Thyroid gland (tissue), 4 donors: ENCODE measurements at regions not wholly inside any gene's neighbourhood (a gene's known extent, or its start where the extent isn't known, plus 50 kb on each side); places are given as distances from the start of the nearest gene placed in this dataset.

ENCODE experiments used
- CTCF ChIP-seq, 6 experiments: fragments of 200-600 bp in 3 of 6; fragments of 450-650 bp in 3 of 6; sonication (generic) in 3 of 6; IDR thresholded peaks; one replicate each; pipeline ENCODE4 v1.5.1; 2016 to 2019; ENCODE audit warnings: antibody characterized with exemption in 6 of 6, mild to moderate bottlenecking in 2 of 6, inconsistent platforms in 1 of 6, moderate library complexity in 1 of 6
- POLR2A ChIP-seq, 2 donors: fragments of 450-650 bp; IDR thresholded peaks; one replicate each; pipeline ENCODE4 v1.6.1; 2017; ENCODE audit warnings: antibody characterized with exemption in 2 of 2, mild to moderate bottlenecking in 2 of 2, moderate library complexity in 1 of 2

DNA sequence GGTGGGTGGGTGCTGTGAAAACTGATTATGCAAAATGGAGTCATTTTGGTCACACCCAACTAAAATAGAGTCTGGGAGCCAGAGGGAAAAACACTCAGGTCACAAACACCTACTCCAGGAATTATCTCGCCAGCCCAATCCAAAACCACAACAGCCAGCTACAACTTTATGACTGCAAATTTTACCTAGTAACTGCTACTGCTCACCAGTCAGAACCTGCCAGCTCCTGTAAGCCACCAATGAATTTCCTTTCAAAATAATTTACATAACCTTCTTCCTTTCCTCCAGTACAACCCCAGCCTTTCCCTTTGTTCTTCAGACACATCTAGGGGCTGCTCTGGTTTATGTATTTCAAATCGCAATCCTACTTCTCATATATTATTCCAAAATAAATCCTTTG is 52.6 kb upstream of the DYNLRB2 start:
- TF ChIP-seq CTCF (IDR thresholded peaks at IDR 0.05) = no peak
- TF ChIP-seq POLR2A (IDR thresholded peaks at IDR 0.05) = no peak
